ENCODE measurements at regions not wholly inside any gene's neighbourhood (a gene's known extent, or its start where the extent isn't known, plus 50 kb on each side); places are given as distances from the start of the nearest gene placed in this dataset.

GRCh38 chr20:21653628-21654027 lies 51.8 kb upstream of the PAX1 start:
- no peak for DNase-seq

- DNase-seq = no peak
Measured at GRCh38 chr20:21643417-21643816, 62.0 kb upstream of the PAX1 start.

DNA sequence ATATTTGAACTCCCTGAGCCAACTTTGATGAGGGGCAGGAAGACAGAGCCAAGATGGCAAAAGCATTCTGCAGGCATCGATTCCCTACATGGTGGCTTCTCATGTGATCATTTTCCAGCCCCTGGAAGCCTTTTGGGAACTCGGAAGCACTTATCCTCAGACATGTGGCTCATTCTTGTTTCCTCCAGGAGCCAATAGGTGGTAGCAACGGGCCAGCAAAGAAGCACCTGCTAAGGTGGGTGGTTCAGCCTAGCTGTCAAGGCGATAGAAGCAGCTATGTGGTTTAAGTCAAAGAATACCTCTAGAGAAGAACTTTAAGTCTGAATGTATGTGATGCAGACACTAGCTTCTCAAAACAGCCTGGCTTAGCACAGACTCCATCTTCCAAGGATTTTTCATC lies 64.9 kb upstream of the PAX1 start:
- DNase-seq = peak; percentile 38

DNA sequence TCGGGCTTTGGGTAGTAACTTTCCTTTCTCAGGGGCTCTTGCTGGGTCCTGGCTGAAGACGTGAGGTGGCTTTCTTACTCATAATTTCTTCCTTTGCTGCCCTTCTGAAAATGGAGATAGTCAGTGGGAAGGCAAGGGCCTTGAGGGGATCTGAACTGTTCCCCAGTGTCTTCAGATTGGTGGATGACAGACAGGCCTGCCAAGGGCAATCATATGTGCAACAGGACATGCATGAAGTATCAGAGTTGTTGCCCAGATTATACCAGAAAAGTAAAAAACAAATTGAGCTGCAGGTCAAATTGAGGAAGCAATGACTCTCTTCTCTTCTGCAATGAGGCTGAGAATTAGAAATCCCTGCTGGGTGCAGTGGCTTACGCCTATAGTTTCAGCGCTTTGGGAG lies 71.6 kb upstream of the PAX1 start:
- no peak for DNase-seq

DNA sequence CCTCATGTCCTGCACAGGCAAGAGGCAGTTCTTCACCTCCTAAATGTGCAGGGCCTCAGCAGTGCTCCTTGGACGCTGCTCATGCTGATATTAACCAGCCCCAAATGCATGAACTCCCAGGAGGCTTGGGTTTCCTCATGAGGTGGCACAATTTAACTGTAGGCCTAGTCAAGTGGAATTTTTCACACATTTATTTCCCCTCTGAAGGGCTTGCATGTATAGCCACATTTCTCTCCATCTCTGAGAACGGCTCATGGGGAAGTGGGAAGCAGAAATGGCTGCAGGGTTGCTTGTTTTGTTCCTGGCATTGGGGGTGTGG lies 72.8 kb upstream of the PAX1 start:
- no peak for DNase-seq

- no peak for DNase-seq
Measured at GRCh38 chr20:21632031-21632734, 73.3 kb upstream of the PAX1 start.

DNA sequence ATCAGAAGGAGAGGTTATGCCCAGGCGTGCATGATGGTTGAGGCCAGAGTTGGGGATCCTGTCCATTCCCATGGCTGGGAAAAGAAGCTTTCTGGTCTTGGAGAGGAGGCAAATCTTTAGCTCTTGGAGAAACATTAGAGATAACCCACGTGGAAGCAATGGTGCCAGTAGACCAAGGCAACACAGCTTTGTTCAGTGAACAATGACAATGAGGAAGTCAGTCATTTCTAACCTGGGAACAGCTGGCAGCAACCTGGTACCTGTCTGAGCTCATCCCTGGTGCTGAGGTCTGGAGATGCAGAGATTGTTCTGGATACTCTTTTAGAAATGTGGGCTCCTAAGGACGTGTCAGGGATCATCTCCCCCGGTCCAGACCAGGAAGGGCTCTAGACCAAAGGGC lies 76.7 kb upstream of the PAX1 start:
- no peak for DNase-seq

GRCh38 chr20:21623781-21624094 lies 81.7 kb upstream of the PAX1 start:
- no peak for DNase-seq

- no peak for DNase-seq
Measured at GRCh38 chr20:21623074-21623780, 82.2 kb upstream of the PAX1 start.

DNA sequence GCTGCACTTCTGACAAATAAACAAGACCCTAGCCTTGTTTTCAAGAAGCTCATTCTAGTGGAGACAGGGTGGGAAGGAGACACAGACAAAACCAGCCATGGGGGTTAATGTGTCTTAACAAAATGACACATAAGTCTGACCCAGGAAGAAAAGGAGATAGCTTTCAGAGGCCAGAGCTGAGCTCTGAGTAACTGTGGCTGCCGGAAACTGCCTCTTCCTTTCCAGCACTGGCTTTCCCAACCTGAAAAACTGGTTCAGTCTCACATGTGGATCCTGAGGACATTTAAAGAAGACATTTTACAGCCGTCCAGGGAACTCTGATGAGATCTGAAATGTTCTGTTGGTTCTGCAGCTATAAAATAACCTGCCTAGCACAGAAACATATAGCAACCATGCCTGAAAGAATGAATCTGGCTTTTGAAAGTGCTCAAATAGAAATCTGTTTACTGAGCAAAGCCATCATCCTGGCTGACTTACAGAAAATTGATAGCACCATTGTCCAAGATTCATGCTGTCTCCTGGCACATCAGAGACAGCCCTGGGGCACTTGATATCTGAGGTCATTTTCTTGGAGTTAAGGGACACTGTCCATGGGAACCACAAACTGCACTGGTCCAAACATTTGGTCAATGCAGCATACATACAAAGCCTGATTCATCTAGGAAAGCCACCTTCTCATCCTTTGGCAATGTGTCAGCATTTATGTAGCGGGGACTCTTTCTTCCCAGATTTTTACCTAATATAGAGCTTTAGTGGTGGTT lies 83.2 kb upstream of the PAX1 start:
- no peak for DNase-seq

GRCh38 chr20:21618759-21619416 lies 86.6 kb upstream of the PAX1 start:
- no peak for DNase-seq

- peak; percentile 64 for DNase-seq
Measured at GRCh38 chr20:21615617-21616080, 89.8 kb upstream of the PAX1 start.

GRCh38 chr20:21614980-21615379 lies 90.5 kb upstream of the PAX1 start:
- no peak for DNase-seq

GRCh38 chr20:21613512-21613911 lies 92.0 kb upstream of the PAX1 start:
- DNase-seq = peak; percentile 17

- DNase-seq = no peak
Measured at GRCh38 chr20:21609981-21610380, 95.5 kb upstream of the PAX1 start.

DNA sequence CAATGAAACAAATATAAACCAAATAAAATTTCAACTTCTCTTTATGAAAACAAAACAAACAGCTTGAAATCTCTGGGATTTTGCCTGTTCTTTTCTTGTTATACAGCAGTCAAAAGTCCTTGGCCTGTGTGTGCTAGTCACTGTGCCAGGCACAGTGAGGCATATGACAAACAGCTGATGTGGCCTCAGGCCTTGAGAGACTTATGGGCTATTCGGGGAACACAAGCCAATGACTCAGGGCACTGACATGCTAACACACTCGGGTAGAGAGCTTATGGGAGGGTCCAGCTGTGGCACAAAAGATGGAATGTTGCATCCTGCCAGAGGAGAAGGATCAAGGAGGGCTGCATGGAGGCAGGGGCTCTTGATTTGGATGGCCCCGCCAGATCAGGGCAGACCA lies 95.4 kb upstream of the NKX2-2 start:
- no peak for DNase-seq

DNA sequence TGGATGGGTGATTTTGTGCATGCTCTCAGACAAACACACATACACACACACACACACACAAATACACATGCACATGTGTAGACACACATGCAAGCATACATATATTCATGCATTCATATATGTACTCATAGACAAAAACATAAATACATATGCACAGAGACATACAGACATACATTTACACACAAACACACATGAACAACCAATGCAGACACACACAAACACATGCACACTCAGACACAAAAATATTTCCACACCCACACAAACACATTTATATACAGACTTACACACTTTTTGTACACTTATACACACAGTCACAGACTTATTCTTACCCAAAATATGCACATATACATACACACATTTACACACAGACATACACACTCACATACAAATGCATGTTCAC lies 94.9 kb upstream of the NKX2-2 start:
- DNase-seq = no peak

DNA sequence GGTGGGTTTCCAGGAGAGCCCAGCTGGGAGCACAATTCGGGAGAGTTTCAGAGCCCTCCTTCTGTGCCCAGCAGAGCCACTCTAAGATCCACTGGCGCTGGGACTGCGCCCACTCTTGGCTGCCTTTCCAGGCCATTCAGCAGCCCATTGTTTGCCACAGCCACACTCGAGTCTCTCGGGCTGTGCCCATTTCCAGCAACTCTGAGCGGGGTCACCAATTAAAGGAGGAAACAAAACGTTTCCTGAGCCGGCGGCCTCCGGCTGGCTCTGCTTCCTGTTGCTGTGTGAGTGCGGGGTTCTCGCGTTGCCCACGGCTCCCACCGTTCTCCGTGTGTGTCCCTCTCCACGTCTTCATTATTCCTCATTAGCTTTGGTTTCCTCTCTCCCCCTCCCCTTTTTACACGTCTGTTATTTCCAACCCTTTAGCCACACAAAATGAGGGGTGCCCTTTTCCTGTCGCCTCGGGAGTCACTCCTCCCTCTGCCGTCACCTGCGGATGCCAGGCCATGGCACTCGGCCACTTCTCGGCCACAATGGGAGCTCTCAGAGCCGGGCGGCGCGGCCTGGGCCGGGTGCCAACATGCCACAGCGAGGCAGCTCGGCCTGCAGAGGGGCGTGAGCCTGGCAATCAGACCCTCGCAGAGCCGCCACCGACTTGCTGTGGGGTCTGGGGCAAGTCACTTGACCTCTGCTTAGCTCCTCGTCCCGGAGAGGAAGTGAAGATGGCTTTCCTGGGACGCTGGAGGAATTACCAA lies 94.3 kb upstream of the NKX2-2 start:
- DNase-seq = no peak

DNA sequence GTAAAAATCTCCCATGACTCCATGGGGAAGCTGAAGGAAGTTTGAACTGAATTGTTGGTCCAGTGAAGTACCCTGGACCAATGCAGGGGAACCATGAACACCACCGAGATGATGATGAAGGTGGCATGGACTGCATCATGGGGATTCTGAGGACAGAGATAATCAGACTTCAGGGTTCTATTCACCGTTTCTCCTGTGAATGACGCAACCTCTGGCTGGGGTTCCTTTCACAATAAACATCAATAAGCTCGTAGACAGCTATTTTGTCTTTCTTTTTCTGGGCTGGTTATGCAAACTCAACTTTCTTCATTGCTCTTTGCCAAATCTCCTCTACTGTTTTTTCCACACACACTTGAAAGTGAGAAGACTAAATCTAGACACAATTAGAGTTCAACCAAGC lies 87.9 kb upstream of the NKX2-2 start:
- DNase-seq = no peak

DNA sequence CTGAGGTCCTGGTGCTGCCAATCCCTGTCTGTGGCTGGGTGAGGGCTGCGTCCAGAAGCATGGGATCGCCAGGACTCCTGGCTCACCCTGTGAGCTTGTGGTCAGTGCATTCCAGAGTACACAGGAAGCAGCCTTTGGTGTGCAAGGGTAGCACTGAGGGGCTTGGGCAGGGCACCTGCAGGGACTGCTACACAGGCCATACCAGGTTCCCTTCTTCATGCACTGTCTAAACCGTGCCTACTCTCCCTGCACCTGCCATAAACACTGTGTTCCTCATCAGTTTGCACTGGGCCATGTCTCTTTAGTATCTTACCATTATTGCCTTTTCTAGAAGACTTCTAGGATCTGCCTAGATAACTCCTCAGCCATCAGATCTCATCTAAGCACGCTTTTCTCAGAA lies 72.8 kb upstream of the NKX2-2 start:
- no peak for DNase-seq

DNA sequence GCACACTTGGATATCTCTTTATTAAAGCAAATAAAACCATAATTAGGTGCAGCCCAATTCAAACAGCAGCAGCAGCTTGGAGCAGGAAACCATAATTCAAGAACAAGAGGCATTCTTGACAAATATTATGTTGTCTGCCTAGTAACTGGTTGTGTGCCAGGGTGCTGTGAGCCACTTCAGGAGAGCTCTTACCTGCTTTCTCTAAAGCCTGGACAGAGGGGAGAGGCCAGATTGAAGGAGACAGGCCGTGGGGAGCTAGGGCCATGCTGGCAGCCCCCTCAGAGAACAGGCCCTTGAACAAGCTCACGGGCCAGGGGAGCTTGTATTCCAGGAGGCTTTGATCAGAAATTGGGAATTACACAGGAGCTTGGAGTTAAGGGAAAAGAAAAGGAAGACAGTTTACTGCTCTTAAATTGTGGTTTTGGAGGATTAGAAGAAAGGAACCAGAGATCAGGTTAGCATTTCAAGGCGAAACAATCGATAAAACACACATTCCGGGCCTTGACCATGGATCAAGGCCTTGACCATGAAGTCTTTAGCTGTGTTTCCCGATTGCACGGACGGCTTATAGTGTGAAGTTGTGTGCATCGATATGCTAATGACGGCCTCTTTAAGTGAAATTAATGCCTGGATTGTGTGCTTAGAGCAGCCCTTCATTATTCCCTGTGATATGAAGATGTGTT lies 69.8 kb upstream of the NKX2-2 start:
- DNase-seq = no peak

GRCh38 chr20:21577551-21577950 lies 63.7 kb upstream of the NKX2-2 start:
- no peak for DNase-seq

Measured in left kidney (tissue), 1 donor.